ENCODE measurements at regions not wholly inside any gene's neighbourhood (a gene's known extent, or its start where the extent isn't known, plus 50 kb on each side); places are given as distances from the start of the nearest gene placed in this dataset.

DNA sequence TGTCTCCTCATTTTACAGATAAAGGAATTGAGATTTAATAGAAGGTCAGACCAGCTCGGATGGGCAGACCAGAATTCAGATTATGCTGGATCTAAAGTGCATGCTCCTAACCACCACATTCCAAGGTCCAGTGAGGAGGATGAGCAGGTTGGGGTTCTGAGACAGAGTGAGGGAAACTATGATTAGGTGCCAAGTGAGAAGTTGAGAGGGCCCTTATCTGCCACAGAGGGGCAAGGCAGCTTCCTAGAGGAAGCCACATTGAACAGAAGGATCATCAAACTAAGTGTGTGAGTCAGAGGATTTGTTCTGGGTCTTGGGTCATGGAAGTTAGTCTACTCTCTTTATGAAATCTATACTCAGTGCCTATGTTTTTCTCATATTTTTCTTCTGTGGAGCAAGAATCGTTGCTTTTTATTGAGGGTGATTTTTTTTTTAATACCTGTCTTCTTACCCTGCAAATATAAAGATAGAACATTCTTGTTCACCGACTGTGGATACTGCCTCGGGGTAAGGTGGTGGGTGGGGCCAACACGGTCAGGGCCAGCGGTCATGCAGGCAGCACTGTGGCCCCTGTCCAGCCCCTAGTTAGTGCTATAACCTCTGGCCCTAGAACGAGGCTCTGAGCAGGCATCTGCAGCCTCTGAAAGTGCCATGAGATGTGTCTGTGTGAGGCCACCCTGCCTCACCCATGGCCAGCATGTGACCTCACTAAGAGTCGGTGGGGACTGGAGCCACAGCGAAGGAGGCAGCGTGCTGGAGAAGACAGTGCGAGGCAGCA, 55.6 kb upstream of the PTHLH start:
- Mint-ChIP-seq H3K27ac (no peak overlapping the region), H3K4me1 (peaks cover 35% of the 10 kb centered on the region), H3K4me3 (no peak overlapping the region), H3K36me3 (no peaks in the 10 kb centered on the region), H3K27me3 (ENCODE audit: low read depth) (no peaks in the 10 kb centered on the region), H3K9me3 (no peaks in the 10 kb centered on the region)
- DNase-seq (ENCODE audit: low spot score in 2 of 2, unreplicated experiment in 2 of 2) = no peak
- TF ChIP-seq, protein P1, sequence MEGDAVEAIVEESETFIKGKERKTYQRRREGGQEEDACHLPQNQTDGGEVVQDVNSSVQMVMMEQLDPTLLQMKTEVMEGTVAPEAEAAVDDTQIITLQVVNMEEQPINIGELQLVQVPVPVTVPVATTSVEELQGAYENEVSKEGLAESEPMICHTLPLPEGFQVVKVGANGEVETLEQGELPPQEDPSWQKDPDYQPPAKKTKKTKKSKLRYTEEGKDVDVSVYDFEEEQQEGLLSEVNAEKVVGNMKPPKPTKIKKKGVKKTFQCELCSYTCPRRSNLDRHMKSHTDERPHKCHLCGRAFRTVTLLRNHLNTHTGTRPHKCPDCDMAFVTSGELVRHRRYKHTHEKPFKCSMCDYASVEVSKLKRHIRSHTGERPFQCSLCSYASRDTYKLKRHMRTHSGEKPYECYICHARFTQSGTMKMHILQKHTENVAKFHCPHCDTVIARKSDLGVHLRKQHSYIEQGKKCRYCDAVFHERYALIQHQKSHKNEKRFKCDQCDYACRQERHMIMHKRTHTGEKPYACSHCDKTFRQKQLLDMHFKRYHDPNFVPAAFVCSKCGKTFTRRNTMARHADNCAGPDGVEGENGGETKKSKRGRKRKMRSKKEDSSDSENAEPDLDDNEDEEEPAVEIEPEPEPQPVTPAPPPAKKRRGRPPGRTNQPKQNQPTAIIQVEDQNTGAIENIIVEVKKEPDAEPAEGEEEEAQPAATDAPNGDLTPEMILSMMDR (IDR thresholded peaks at IDR 0.05; ENCODE audit: unreplicated experiment) = no peak

DNA sequence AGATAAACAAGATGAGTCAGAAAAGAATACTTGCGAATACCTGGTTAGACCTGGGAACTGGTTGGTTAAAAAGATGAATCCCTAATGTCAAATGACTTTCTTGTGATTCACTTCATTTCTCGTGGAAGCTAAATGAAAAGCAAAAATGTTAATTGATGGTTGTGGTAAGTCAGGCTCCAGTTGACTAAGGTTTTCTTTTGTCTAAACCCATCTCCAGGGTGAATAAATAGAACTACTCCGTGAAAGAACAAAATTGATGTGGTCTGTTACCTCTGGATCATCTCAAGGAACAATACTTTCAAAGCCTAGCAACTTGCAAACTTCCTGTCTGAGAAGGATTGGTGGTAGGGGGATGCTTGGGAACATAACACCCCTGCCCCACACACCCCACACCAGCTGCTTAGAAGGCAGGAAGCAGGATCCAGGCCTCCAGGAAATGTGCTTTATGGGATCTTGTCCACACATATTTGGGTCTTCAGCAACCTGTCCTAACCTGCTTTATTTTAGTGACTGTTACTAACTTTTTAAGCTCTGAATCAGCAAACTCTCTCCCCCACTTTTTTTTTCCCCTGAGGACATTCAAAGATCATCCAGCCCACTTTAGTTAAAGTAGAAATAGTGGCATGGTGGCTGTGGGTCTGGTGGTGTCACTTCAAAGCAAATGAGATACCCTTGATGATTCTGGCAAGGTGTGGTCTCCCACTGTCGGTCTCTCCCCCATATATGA, 60.4 kb upstream of the PTHLH start:
- H3K27me3 Mint-ChIP-seq (ENCODE audit: low read depth) = no peaks in the 10 kb centered on the region
- H3K4me3 Mint-ChIP-seq = no peak overlapping the region
- H3K9me3 Mint-ChIP-seq = no peaks in the 10 kb centered on the region
- no peak for DNase-seq (ENCODE audit: low spot score in 2 of 2, unreplicated experiment in 2 of 2)
- TF ChIP-seq, protein P1 (IDR thresholded peaks at IDR 0.05; ENCODE audit: unreplicated experiment) = no peak
- peaks cover 17% of the 10 kb centered on the region for H3K4me1 Mint-ChIP-seq
- H3K36me3 Mint-ChIP-seq = no peaks in the 10 kb centered on the region
- no peak overlapping the region for H3K27ac Mint-ChIP-seq

DNA sequence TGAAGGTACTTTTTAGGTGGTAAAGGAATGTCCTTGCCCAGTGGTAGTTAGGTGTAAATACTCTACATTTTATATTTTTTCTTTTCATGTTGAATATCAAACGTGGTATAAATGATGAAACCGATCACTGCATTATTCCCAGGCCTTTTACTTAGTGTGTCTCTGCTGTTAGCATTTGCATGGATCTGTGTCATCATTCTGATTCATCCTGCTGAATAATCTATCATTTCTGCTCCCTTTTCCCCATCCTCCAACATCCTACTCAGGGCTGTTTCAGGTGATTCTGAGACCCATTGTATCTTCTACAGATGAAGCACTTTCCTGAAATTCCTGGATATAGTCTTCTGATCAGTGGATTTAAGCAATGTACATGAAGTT, 61.0 kb upstream of the PTHLH start:
- Mint-ChIP-seq H3K27ac (no peak overlapping the region), H3K27me3 (ENCODE audit: low read depth) (no peaks in the 10 kb centered on the region), H3K4me1 (peaks cover 12% of the 10 kb centered on the region), H3K36me3 (no peaks in the 10 kb centered on the region), H3K4me3 (no peak overlapping the region), H3K9me3 (no peaks in the 10 kb centered on the region)
- TF ChIP-seq, protein P1 (IDR thresholded peaks at IDR 0.05; ENCODE audit: unreplicated experiment) = no peak
- no peak for DNase-seq (ENCODE audit: low spot score in 2 of 2, unreplicated experiment in 2 of 2)

DNA sequence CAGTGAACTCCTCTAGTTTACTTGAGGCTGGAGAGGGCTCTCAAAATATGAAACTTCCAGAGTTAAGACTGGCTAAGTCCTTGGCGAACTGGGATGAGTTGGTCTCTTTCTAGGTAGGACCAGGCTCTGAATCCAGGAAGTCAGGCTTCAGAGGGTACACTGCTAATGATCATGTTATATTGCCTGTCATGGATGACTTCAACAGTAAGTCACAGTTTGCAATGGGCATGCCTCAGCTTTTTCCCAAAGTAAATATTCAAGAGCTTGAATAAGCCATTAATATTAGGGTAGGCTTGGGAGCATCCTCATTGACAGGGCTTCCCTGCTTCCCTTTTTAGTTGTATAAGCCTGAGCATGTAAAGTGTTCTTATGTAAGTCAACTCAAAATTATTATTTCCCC, 61.7 kb upstream of the PTHLH start:
- no peaks in the 10 kb centered on the region for H3K36me3 Mint-ChIP-seq
- no peak for DNase-seq (ENCODE audit: low spot score in 2 of 2, unreplicated experiment in 2 of 2)
- H3K9me3 Mint-ChIP-seq = no peaks in the 10 kb centered on the region
- no peaks in the 10 kb centered on the region for H3K27me3 Mint-ChIP-seq (ENCODE audit: low read depth)
- peaks cover 12% of the 10 kb centered on the region for H3K4me1 Mint-ChIP-seq
- no peak overlapping the region for H3K4me3 Mint-ChIP-seq
- TF ChIP-seq, protein P1 (IDR thresholded peaks at IDR 0.05; ENCODE audit: unreplicated experiment) = no peak
- no peak overlapping the region for H3K27ac Mint-ChIP-seq

DNA sequence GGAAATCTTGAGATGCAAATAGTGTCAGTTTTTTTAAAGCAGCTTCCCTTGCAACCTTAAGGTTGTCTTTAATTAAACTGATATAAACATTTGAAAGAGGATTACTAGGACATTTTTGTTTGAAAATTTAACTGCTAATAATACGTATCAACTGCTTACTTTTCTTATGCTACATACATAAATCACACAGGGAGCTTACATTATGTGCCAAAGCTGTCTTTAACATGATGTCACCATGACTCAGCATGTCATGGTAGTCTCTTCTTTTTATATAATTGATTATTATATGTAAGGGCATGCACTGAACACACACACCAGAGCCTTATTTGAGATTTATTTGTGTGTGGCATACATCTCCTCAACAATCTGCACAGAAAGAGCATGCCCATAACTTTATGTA, 63.0 kb upstream of the PTHLH start:
- TF ChIP-seq, protein P1 (IDR thresholded peaks at IDR 0.05; ENCODE audit: unreplicated experiment) = no peak
- H3K27me3 Mint-ChIP-seq (ENCODE audit: low read depth) = no peaks in the 10 kb centered on the region
- H3K36me3 Mint-ChIP-seq = no peaks in the 10 kb centered on the region
- peaks cover 12% of the 10 kb centered on the region for H3K4me1 Mint-ChIP-seq
- no peak overlapping the region for H3K4me3 Mint-ChIP-seq
- no peak for DNase-seq (ENCODE audit: low spot score in 2 of 2, unreplicated experiment in 2 of 2)
- no peak overlapping the region for H3K27ac Mint-ChIP-seq
- no peaks in the 10 kb centered on the region for H3K9me3 Mint-ChIP-seq

Data from mesothelial cell of epicardium (in vitro differentiated cells).